Hepatocyte (in vitro differentiated cells): ENCODE measurements at regions not wholly inside any gene's neighbourhood (a gene's known extent, or its start where the extent isn't known, plus 50 kb on each side); places are given as distances from the start of the nearest gene placed in this dataset.

Experiments used
- DNase-seq: peaks from one replicate; pipeline ENCODE4 v3.0.0-alpha.2; 2016; ENCODE audit warnings: low spot score
- H2AFZ ChIP-seq: fragments of 200-600 bp; sonication (generic); 2 replicates; pipeline ENCODE4 v1.6.0; 2016; ENCODE audit warnings: antibody characterized with exemption, mild to moderate bottlenecking
- H3K27ac ChIP-seq: fragments of 200-600 bp; sonication (generic); 2 replicates; pipeline ENCODE4 v1.5.1; 2016; ENCODE audit warnings: mild to moderate bottlenecking
- H3K27me3 ChIP-seq: fragments of 200-600 bp; sonication (generic); 2 replicates; pipeline ENCODE4 v1.6.1; 2016
- H3K36me3 ChIP-seq: fragments of 200-600 bp; sonication (generic); replicated peaks from 2 replicates; pipeline ENCODE4 v1.5.1; 2016; ENCODE audit warnings: low read depth; ENCODE audit not compliant: insufficient read depth
- H3K4me1 ChIP-seq: fragments of 200-600 bp; sonication (generic); 2 replicates; pipeline ENCODE4 v1.5.1; 2016; ENCODE audit warnings: mild to moderate bottlenecking, moderate library complexity; ENCODE audit not compliant: insufficient read depth
- H3K4me2 ChIP-seq: fragments of 200-600 bp; sonication (generic); 2 replicates; pipeline ENCODE4 v1.6.0; 2016
- H3K4me3 ChIP-seq: fragments of 200-600 bp; sonication (generic); 2 replicates; pipeline ENCODE4 v1.5.1; 2016; ENCODE audit warnings: mild to moderate bottlenecking
- H3K79me2 ChIP-seq: fragments of 200-600 bp; sonication (generic); 2 replicates; pipeline ENCODE4 v1.6.0; 2017; ENCODE audit warnings: mild to moderate bottlenecking
- H3K9me2 ChIP-seq: fragments of 200-600 bp; sonication (generic); replicated peaks from 2 replicates; pipeline ENCODE4 v1.6.0; 2017; ENCODE audit warnings: mild to moderate bottlenecking; ENCODE audit not compliant: insufficient read depth
- H3K9me3 ChIP-seq: fragments of 200-600 bp; sonication (generic); 2 replicates; pipeline ENCODE4 v1.5.1; 2016; ENCODE audit warnings: low read depth, mild to moderate bottlenecking
- H4K20me1 ChIP-seq: fragments of 200-600 bp; sonication (generic); 2 replicates; pipeline ENCODE4 v1.6.0; 2016; ENCODE audit warnings: mild to moderate bottlenecking; ENCODE audit not compliant: insufficient read depth, poor library complexity, severe bottlenecking
- EZH2 ChIP-seq: fragments of 200-600 bp; sonication (generic); IDR thresholded peaks from 2 replicates; pipeline ENCODE4 v1.6.1; 2016; ENCODE audit warnings: antibody characterized with exemption, mild to moderate bottlenecking, borderline replicate concordance
- EZH2phosphoT487 ChIP-seq: fragments of 200-600 bp; sonication (generic); IDR thresholded peaks from one replicate; pipeline ENCODE4 v1.6.1; 2018; ENCODE audit warnings: antibody characterized with exemption, mild to moderate bottlenecking, low read depth, moderate library complexity; ENCODE audit not compliant: unreplicated experiment, severe bottlenecking
- WGBS: methylation state at CpG from one replicate; pipeline ENCODE4 v1.1.6; 2016; ENCODE audit warnings: low lambda C conversion rate; ENCODE audit errors: missing lambda C conversion rate; 5-methylcytosine and 5-hydroxymethylcytosine counted together
- TF ChIP-seq, protein P1 (sequence below): fragments of 200-600 bp; sonication (generic); IDR thresholded peaks from 2 replicates; pipeline ENCODE4 v1.5.1; 2016; ENCODE audit warnings: antibody characterized with exemption, mild to moderate bottlenecking; ENCODE audit not compliant: poor library complexity

DNA sequence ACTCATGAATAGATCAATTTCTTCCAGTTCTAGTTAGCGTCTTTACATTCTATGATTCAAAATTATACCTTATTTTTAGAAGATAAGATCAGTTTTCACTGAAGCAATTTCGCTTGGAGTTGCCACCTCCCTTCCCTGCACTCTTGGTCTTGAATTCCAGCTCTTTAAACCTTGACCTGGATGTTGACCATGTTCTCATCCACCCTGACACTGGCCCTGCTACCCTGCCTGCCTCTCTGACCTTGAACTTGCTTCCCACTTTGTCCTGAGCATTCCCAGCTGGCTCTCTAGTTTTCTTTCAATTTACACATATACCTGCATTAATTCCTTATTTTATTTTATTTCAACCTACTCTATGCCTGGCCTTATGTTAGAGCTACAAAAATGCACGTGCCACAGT lies 274.9 kb upstream of the IGFBP3 start:
- Histone ChIP-seq H3K4me1 (no peaks in the 10 kb centered on the region), H3K27me3 (no peaks in the 10 kb centered on the region), H3K27ac (no peak overlapping the region), H3K4me2 (no peak overlapping the region), H4K20me1 (no peaks in the 10 kb centered on the region), H3K36me3 (no peaks in the 10 kb centered on the region), H3K9me2 (no peaks in the 10 kb centered on the region), H2AFZ (no peak overlapping the region), H3K79me2 (no peaks in the 10 kb centered on the region), H3K9me3 (no peaks in the 10 kb centered on the region), H3K4me3 (no peak overlapping the region)
- DNase-seq = no peak
- 87% methylated on average over 3 of the region's 3 CpGs for WGBS
- TF ChIP-seq EZH2 (no peak), EZH2phosphoT487 (no peak)
- TF ChIP-seq, protein P1, sequence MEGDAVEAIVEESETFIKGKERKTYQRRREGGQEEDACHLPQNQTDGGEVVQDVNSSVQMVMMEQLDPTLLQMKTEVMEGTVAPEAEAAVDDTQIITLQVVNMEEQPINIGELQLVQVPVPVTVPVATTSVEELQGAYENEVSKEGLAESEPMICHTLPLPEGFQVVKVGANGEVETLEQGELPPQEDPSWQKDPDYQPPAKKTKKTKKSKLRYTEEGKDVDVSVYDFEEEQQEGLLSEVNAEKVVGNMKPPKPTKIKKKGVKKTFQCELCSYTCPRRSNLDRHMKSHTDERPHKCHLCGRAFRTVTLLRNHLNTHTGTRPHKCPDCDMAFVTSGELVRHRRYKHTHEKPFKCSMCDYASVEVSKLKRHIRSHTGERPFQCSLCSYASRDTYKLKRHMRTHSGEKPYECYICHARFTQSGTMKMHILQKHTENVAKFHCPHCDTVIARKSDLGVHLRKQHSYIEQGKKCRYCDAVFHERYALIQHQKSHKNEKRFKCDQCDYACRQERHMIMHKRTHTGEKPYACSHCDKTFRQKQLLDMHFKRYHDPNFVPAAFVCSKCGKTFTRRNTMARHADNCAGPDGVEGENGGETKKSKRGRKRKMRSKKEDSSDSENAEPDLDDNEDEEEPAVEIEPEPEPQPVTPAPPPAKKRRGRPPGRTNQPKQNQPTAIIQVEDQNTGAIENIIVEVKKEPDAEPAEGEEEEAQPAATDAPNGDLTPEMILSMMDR = no peak

DNA sequence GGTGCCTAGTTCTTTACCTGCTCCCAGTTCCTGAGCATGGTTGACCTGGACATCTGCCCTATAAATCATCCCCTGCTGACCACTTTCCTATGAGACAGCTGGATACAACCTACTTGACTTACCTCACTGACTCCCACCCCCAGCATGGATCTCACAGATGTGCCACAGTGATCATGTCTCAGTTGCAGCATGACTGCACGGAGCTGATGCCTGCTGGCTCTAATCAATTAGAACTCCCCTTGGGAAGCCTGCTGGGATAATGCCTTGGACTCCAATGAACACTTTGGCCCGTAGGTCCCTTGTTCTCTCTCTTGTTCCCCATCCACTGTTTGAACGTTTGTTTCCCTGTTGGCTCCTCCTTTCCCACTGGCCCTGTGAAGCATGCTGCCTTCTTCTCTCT lies 271.2 kb upstream of the IGFBP3 start:
- Histone ChIP-seq H3K4me2 (no peak overlapping the region), H3K9me2 (no peaks in the 10 kb centered on the region), H3K27me3 (no peaks in the 10 kb centered on the region), H3K79me2 (no peaks in the 10 kb centered on the region), H3K4me1 (no peaks in the 10 kb centered on the region), H4K20me1 (no peaks in the 10 kb centered on the region), H3K36me3 (no peaks in the 10 kb centered on the region), H3K4me3 (no peak overlapping the region), H2AFZ (no peak overlapping the region), H3K9me3 (no peaks in the 10 kb centered on the region), H3K27ac (no peak overlapping the region)
- 83% methylated on average over 3 of the region's 3 CpGs for WGBS
- TF ChIP-seq EZH2phosphoT487 (no peak), EZH2 (no peak)
- TF ChIP-seq, protein P1 = no peak
- DNase-seq = no peak

DNA sequence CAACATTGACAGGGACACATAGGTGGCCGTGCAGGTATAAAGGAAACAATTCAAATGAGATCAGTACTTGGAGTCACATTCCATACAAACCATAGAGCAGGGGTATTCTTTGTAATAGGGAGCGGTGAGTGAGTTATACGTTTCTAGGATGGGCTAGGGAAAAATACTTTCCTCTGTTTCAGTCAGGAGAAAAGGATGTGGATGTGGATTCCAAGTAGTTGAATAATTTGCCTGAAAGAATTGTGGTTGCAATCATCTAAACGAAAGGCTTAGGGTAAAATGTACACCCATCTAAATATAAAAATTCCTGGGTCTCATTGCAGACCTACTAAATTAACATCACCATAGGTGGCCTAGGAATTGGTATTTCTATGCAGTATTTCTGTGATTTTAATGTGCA lies 270.7 kb upstream of the IGFBP3 start:
- no peaks in the 10 kb centered on the region for H3K4me1 ChIP-seq
- no peak overlapping the region for H3K4me2 ChIP-seq
- H3K27me3 ChIP-seq = no peaks in the 10 kb centered on the region
- H3K9me3 ChIP-seq = no peaks in the 10 kb centered on the region
- no peak overlapping the region for H2AFZ ChIP-seq
- no peak overlapping the region for H3K27ac ChIP-seq
- H3K4me3 ChIP-seq = no peak overlapping the region
- H4K20me1 ChIP-seq = no peaks in the 10 kb centered on the region
- no peak for DNase-seq
- WGBS = 81% methylated on average over 4 of the region's 4 CpGs
- H3K36me3 ChIP-seq = no peaks in the 10 kb centered on the region
- no peaks in the 10 kb centered on the region for H3K9me2 ChIP-seq
- H3K79me2 ChIP-seq = no peaks in the 10 kb centered on the region
- no peak for TF ChIP-seq EZH2
- TF ChIP-seq, protein P1 = no peak
- no peak for TF ChIP-seq EZH2phosphoT487

DNA sequence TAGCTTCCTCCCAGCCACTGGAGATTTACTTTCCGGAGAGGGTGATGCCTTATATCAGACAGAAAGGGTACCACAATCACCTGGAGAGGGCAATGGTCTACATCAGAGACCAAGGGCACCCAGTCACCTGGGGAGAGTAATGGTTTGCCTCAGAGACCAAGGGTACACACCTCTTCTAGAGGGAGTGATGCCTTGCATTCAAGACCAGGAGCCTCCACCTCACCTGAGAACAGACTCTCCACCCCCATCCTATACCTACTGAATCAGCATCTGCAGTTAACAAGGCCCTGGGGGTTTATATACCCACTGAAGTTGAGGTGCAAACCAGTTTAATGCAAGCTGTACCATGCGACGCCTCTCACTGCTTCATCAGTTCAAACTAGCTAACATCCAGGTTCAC lies 270.2 kb upstream of the IGFBP3 start:
- no peak for DNase-seq
- Histone ChIP-seq H3K36me3 (no peaks in the 10 kb centered on the region), H3K9me2 (no peaks in the 10 kb centered on the region), H2AFZ (no peak overlapping the region), H4K20me1 (no peaks in the 10 kb centered on the region), H3K4me3 (no peak overlapping the region), H3K4me2 (no peak overlapping the region), H3K27ac (no peak overlapping the region), H3K9me3 (no peaks in the 10 kb centered on the region), H3K27me3 (no peaks in the 10 kb centered on the region), H3K79me2 (no peaks in the 10 kb centered on the region), H3K4me1 (no peaks in the 10 kb centered on the region)
- TF ChIP-seq EZH2 = no peak
- TF ChIP-seq, protein P1 = no peak
- no peak for TF ChIP-seq EZH2phosphoT487
- WGBS = 98% methylated on average over 3 of the region's 3 CpGs
